T-cell (primary cell): ENCODE measurements at regions not wholly inside any gene's neighbourhood (a gene's known extent, or its start where the extent isn't known, plus 50 kb on each side); places are given as distances from the start of the nearest gene placed in this dataset.

Source experiments
- ATAC-seq, 4 experiments: fragments of 200-7000 bp in 3 of 4; fragments of 150-1000 bp in 1 of 4; cut with Tn5 transposase; replicated peaks in 1 of 4; 1 replicate in 3 of 4; 2 replicates in 1 of 4; pipeline ENCODE4 v1.10.0; 2021; ENCODE audit warnings: moderate library complexity in 3 of 4, mild to moderate bottlenecking in 2 of 4, moderate number of reproducible peaks in 1 of 4
- CTCF ChIA-PET, 2 donors: fragments of 300-600 bp; sonication (Branson Sonifier 250); formaldehyde crosslinking; loops; one replicate each; lab custom pipeline; 2022; ENCODE audit warnings: antibody characterized with exemption in 2 of 2; lab: Charles Lee
- POLR2A ChIA-PET, 2 donors: fragments of 300-600 bp; sonication (Branson Sonifier 250); formaldehyde crosslinking; loops; one replicate each; lab custom pipeline; 2022; ENCODE audit warnings: antibody characterized with exemption in 2 of 2; lab: Charles Lee
- DNase-seq, 35 experiments: peaks; one replicate each; pipeline versions ENCODE4 v3.0.0 to v3.0.0-alpha.2; 2013 to 2023
- H3K27ac ChIP-seq: one replicate; pipeline ENCODE4 v1.5.1; 2013; ENCODE audit warnings: low read length
- H3K27me3 ChIP-seq, 2 experiments: replicated peaks in 1 of 2; 1 replicate in 1 of 2; 2 replicates in 1 of 2; pipeline versions ENCODE4 v1.6.1 to v1.7.0; 2013; ENCODE audit warnings: low read length in 1 of 2, mixed read lengths in 1 of 2; ENCODE audit not compliant: control insufficient read depth in 2 of 2, insufficient read depth in 2 of 2; ENCODE audit errors: extremely low read depth in 1 of 2
- H3K36me3 ChIP-seq, 2 donors: 1 replicate in 1 of 2; 2 replicates in 1 of 2; pipeline versions ENCODE4 v1.6.1 to v1.7.0; 2013; ENCODE audit warnings: low read length in 1 of 2; ENCODE audit not compliant: control insufficient read depth in 2 of 2, insufficient read depth in 1 of 2; ENCODE audit errors: extremely low read depth in 1 of 2
- H3K4me1 ChIP-seq, 2 experiments: 1 replicate in 1 of 2; 2 replicates in 1 of 2; pipeline versions ENCODE4 v1.6.1 to v1.7.0; 2013; ENCODE audit warnings: low read length in 2 of 2, mixed read lengths in 1 of 2; ENCODE audit not compliant: insufficient read depth in 2 of 2, control insufficient read depth in 1 of 2; ENCODE audit errors: extremely low read depth in 1 of 2
- H3K4me3 ChIP-seq, 2 donors: 1 replicate in 1 of 2; 2 replicates in 1 of 2; pipeline versions ENCODE4 v1.5.1 to v1.7.0; 2013; ENCODE audit warnings: mild to moderate bottlenecking in 2 of 2, low read length in 1 of 2, moderate library complexity in 1 of 2; ENCODE audit not compliant: control insufficient read depth in 1 of 2; ENCODE audit errors: extremely low read depth in 1 of 2
- H3K9me3 ChIP-seq: 2 replicates; pipeline ENCODE4 v1.7.0; 2013
- H3K27ac Mint-ChIP-seq, 2 donors: one replicate each; pipeline ENCODE4 v1.8.0; 2020 to 2021; ENCODE audit warnings: mild to moderate bottlenecking in 2 of 2, mixed read lengths in 2 of 2
- H3K27me3 Mint-ChIP-seq, 2 donors: one replicate each; pipeline ENCODE4 v1.8.0; 2021 to 2022; ENCODE audit warnings: mixed read lengths in 2 of 2
- H3K36me3 Mint-ChIP-seq: one replicate; pipeline ENCODE4 v1.8.0; 2021; ENCODE audit warnings: mixed read lengths
- H3K4me1 Mint-ChIP-seq, 3 donors: one replicate each; pipeline ENCODE4 v1.8.0; 2020 to 2022; ENCODE audit warnings: mixed read lengths in 3 of 3, mild to moderate bottlenecking in 1 of 3
- H3K4me3 Mint-ChIP-seq, 3 donors: one replicate each; pipeline ENCODE4 v1.8.0; 2020 to 2022; ENCODE audit warnings: mild to moderate bottlenecking in 3 of 3, mixed read lengths in 3 of 3, moderate library complexity in 3 of 3
- H3K9me3 Mint-ChIP-seq, 3 donors: one replicate each; pipeline ENCODE4 v1.8.0; 2020 to 2022; ENCODE audit warnings: mixed read lengths in 3 of 3
- WGBS: methylation state at CpG from one replicate; pipeline ENCODE4 v1.1.5; 2013; ENCODE audit warnings: missing lambda C conversion rate; ENCODE audit not compliant: insufficient coverage; 5-methylcytosine and 5-hydroxymethylcytosine counted together

- no peaks in the 10 kb centered on the region for H3K9me3 ChIP-seq
- H3K36me3 ChIP-seq: no peaks in the 10 kb centered on the region
- H3K4me3 Mint-ChIP-seq: no peak overlapping the region
- H3K27ac Mint-ChIP-seq: no peak overlapping the region
- H3K4me3 ChIP-seq: no peak overlapping the region
- no peaks in the 10 kb centered on the region for H3K4me1 ChIP-seq
- CTCF ChIA-PET: no interaction called here
- H3K27me3 Mint-ChIP-seq: no peaks in the 10 kb centered on the region
- no peaks in the 10 kb centered on the region for H3K4me1 Mint-ChIP-seq
- H3K36me3 Mint-ChIP-seq: no peaks in the 10 kb centered on the region
- POLR2A ChIA-PET: interaction anchor here in 1 of 2 donors (0.6 kb wide), 1 partner anchor 1099 kb away, joined by 7 read pairs; no protein-coding TSS in a partner anchor
- no peaks in the 10 kb centered on the region for H3K27me3 ChIP-seq
- no peak overlapping the region for H3K27ac ChIP-seq
- ATAC-seq (no peak), DNase-seq (no peak)
- no peaks in the 10 kb centered on the region for H3K9me3 Mint-ChIP-seq
- no CpG with 5 or more reads among the region's 4 CpGs for WGBS
Observed at GRCh38 chr16:73210084-73210483, 162.2 kb upstream of the ZFHX3 start.

GRCh38 chr16:73209190-73209589 is 161.3 kb upstream of the ZFHX3 start:
- CTCF ChIA-PET: no interaction called here
- no peak for DNase-seq
- POLR2A ChIA-PET: no interaction called here
- Mint-ChIP-seq H3K4me3 (no peak overlapping the region), H3K27ac (no peak overlapping the region), H3K36me3 (no peaks in the 10 kb centered on the region), H3K9me3 (no peaks in the 10 kb centered on the region), H3K4me1 (no peaks in the 10 kb centered on the region), H3K27me3 (no peaks in the 10 kb centered on the region)
- H3K27me3 ChIP-seq: no peaks in the 10 kb centered on the region
- ATAC-seq: no peak
- no CpG with 5 or more reads among the region's 2 CpGs for WGBS
- H3K9me3 ChIP-seq: no peaks in the 10 kb centered on the region
- H3K4me3 ChIP-seq: no peak overlapping the region
- H3K4me1 ChIP-seq: no peaks in the 10 kb centered on the region
- no peak overlapping the region for H3K27ac ChIP-seq
- H3K36me3 ChIP-seq: no peaks in the 10 kb centered on the region

GRCh38 chr16:73206151-73206707 is 158.3 kb upstream of the ZFHX3 start:
- Mint-ChIP-seq H3K4me1 (no peaks in the 10 kb centered on the region), H3K27me3 (peaks cover 0 to 7% of the 10 kb centered on the region in 2 donors), H3K4me3 (no peak overlapping the region), H3K36me3 (no peaks in the 10 kb centered on the region), H3K27ac (no peak overlapping the region), H3K9me3 (peaks cover 0 to 6% (median 0%) of the 10 kb centered on the region in 3 donors)
- ATAC-seq: no peak
- WGBS: 64% methylated on average over 2 of the region's 2 CpGs
- Histone ChIP-seq H3K27ac (no peak overlapping the region), H3K9me3 (no peaks in the 10 kb centered on the region), H3K4me1 (no peaks in the 10 kb centered on the region), H3K27me3 (no peaks in the 10 kb centered on the region), H3K36me3 (no peaks in the 10 kb centered on the region), H3K4me3 (no peak overlapping the region)
- CTCF ChIA-PET: no interaction called here
- POLR2A ChIA-PET: no interaction called here
- no peak for DNase-seq

GRCh38 chr16:73205153-73205886 is 157.4 kb upstream of the ZFHX3 start:
- H3K36me3 Mint-ChIP-seq: no peaks in the 10 kb centered on the region
- WGBS: 100% methylated on average over 2 of the region's 9 CpGs
- H3K4me1 Mint-ChIP-seq: no peaks in the 10 kb centered on the region
- no peak overlapping the region for H3K4me3 Mint-ChIP-seq
- Histone ChIP-seq H3K9me3 (no peaks in the 10 kb centered on the region), H3K36me3 (no peaks in the 10 kb centered on the region), H3K4me1 (no peaks in the 10 kb centered on the region), H3K27me3 (no peaks in the 10 kb centered on the region), H3K27ac (no peak overlapping the region), H3K4me3 (no peak overlapping the region)
- ChIA-PET CTCF (no interaction called here), POLR2A (no interaction called here)
- no peak overlapping the region for H3K27ac Mint-ChIP-seq
- H3K9me3 Mint-ChIP-seq: peaks cover 0 to 6% (median 0%) of the 10 kb centered on the region in 3 donors
- peaks cover 0 to 7% of the 10 kb centered on the region in 2 donors for H3K27me3 Mint-ChIP-seq
- ATAC-seq (no peak), DNase-seq (no peak)

GRCh38 chr16:73204359-73205152 is 156.6 kb upstream of the ZFHX3 start:
- no peaks in the 10 kb centered on the region for H3K4me1 ChIP-seq
- no peaks in the 10 kb centered on the region for H3K9me3 ChIP-seq
- ChIA-PET CTCF (no interaction called here), POLR2A (no interaction called here)
- Mint-ChIP-seq H3K4me3 (no peak overlapping the region), H3K9me3 (peaks cover 0 to 6% (median 0%) of the 10 kb centered on the region in 3 donors), H3K27me3 (peaks cover 0 to 7% of the 10 kb centered on the region in 2 donors), H3K27ac (no peak overlapping the region), H3K36me3 (no peaks in the 10 kb centered on the region), H3K4me1 (no peaks in the 10 kb centered on the region)
- no peaks in the 10 kb centered on the region for H3K36me3 ChIP-seq
- no peaks in the 10 kb centered on the region for H3K27me3 ChIP-seq
- no peak overlapping the region for H3K27ac ChIP-seq
- no peak overlapping the region for H3K4me3 ChIP-seq
- DNase-seq: no peak
- ATAC-seq: no peak
- WGBS: 86% methylated on average over 5 of the region's 8 CpGs

- Histone ChIP-seq H3K9me3 (no peaks in the 10 kb centered on the region), H3K27ac (no peak overlapping the region), H3K4me3 (no peak overlapping the region), H3K36me3 (no peaks in the 10 kb centered on the region), H3K4me1 (no peaks in the 10 kb centered on the region), H3K27me3 (no peaks in the 10 kb centered on the region)
- H3K27me3 Mint-ChIP-seq: peaks cover 0 to 7% of the 10 kb centered on the region in 2 donors
- POLR2A ChIA-PET: no interaction called here
- no peaks in the 10 kb centered on the region for H3K4me1 Mint-ChIP-seq
- DNase-seq (no peak), ATAC-seq (no peak)
- no peaks in the 10 kb centered on the region for H3K36me3 Mint-ChIP-seq
- WGBS: 72% methylated on average over 5 of the region's 5 CpGs
- no peak overlapping the region for H3K27ac Mint-ChIP-seq
- CTCF ChIA-PET: no interaction called here
- peaks cover 0 to 6% (median 0%) of the 10 kb centered on the region in 3 donors for H3K9me3 Mint-ChIP-seq
- no peak overlapping the region for H3K4me3 Mint-ChIP-seq
Observed at GRCh38 chr16:73202161-73202729, 154.3 kb upstream of the ZFHX3 start.
